ENCODE measurements at regions not wholly inside any gene's neighbourhood (a gene's known extent, or its start where the extent isn't known, plus 50 kb on each side); places are given as distances from the start of the nearest gene placed in this dataset.

- H3K36me3 ChIP-seq (ENCODE audit: control insufficient read depth in 1 of 2, insufficient read depth in 2 of 2, low read length in 2 of 2), result no peaks in the 10 kb centered on the region
- no peaks in the 10 kb centered on the region for H3K9me3 ChIP-seq (ENCODE audit: control insufficient read depth in 1 of 2, low read length in 2 of 2)
- no peak overlapping the region for H3K27ac ChIP-seq (ENCODE audit: low read depth, low read length)
- no peaks in the 10 kb centered on the region for H3K4me1 ChIP-seq (ENCODE audit: control insufficient read depth in 1 of 2, insufficient read depth in 2 of 2, low read length in 2 of 2)
- no peaks in the 10 kb centered on the region for H3K27me3 ChIP-seq (ENCODE audit: control insufficient read depth in 1 of 2, insufficient read depth in 2 of 2, low read length in 2 of 2)
- no peak overlapping the region for H3K9ac ChIP-seq (ENCODE audit: low read depth in 1 of 2, low read length in 2 of 2)
- H3K4me3 ChIP-seq (ENCODE audit: low read depth in 1 of 2, low read length in 2 of 2), result no peak overlapping the region
Measured at GRCh38 chr2:41241325-41242000, 789.6 kb upstream of the SLC8A1 start.

GRCh38 chr2:41242001-41242331 lies 790.1 kb upstream of the SLC8A1 start:
- no peaks in the 10 kb centered on the region for H3K4me1 ChIP-seq (ENCODE audit: control insufficient read depth in 1 of 2, insufficient read depth in 2 of 2, low read length in 2 of 2)
- no peak overlapping the region for H3K27ac ChIP-seq (ENCODE audit: low read depth, low read length)
- no peaks in the 10 kb centered on the region for H3K9me3 ChIP-seq (ENCODE audit: control insufficient read depth in 1 of 2, low read length in 2 of 2)
- no peak overlapping the region for H3K9ac ChIP-seq (ENCODE audit: low read depth in 1 of 2, low read length in 2 of 2)
- H3K36me3 ChIP-seq (ENCODE audit: control insufficient read depth in 1 of 2, insufficient read depth in 2 of 2, low read length in 2 of 2), result no peaks in the 10 kb centered on the region
- H3K27me3 ChIP-seq (ENCODE audit: control insufficient read depth in 1 of 2, insufficient read depth in 2 of 2, low read length in 2 of 2), result no peaks in the 10 kb centered on the region
- H3K4me3 ChIP-seq (ENCODE audit: low read depth in 1 of 2, low read length in 2 of 2), result no peak overlapping the region

GRCh38 chr2:41267929-41268659 lies 779.7 kb upstream of the PKDCC start:
- Histone ChIP-seq H3K27me3 (ENCODE audit: control insufficient read depth in 1 of 2, insufficient read depth in 2 of 2, low read length in 2 of 2) (no peaks in the 10 kb centered on the region), H3K9me3 (ENCODE audit: control insufficient read depth in 1 of 2, low read length in 2 of 2) (no peaks in the 10 kb centered on the region), H3K27ac (ENCODE audit: low read depth, low read length) (no peak overlapping the region), H3K4me3 (ENCODE audit: low read depth in 1 of 2, low read length in 2 of 2) (no peak overlapping the region), H3K9ac (ENCODE audit: low read depth in 1 of 2, low read length in 2 of 2) (no peak overlapping the region), H3K4me1 (ENCODE audit: control insufficient read depth in 1 of 2, insufficient read depth in 2 of 2, low read length in 2 of 2) (no peaks in the 10 kb centered on the region), H3K36me3 (ENCODE audit: control insufficient read depth in 1 of 2, insufficient read depth in 2 of 2, low read length in 2 of 2) (no peaks in the 10 kb centered on the region)

GRCh38 chr2:41283079-41283775 lies 764.6 kb upstream of the PKDCC start:
- H3K9me3 ChIP-seq (ENCODE audit: control insufficient read depth in 1 of 2, low read length in 2 of 2), result no peaks in the 10 kb centered on the region

GRCh38 chr2:41293491-41293890 lies 754.3 kb upstream of the PKDCC start:
- Histone ChIP-seq H3K4me1 (ENCODE audit: control insufficient read depth in 1 of 2, insufficient read depth in 2 of 2, low read length in 2 of 2) (no peaks in the 10 kb centered on the region), H3K9me3 (ENCODE audit: control insufficient read depth in 1 of 2, low read length in 2 of 2) (peaks cover 0 to 4% of the 10 kb centered on the region in 2 donors), H3K27me3 (ENCODE audit: control insufficient read depth in 1 of 2, insufficient read depth in 2 of 2, low read length in 2 of 2) (no peaks in the 10 kb centered on the region), H3K4me3 (ENCODE audit: low read depth in 1 of 2, low read length in 2 of 2) (no peak overlapping the region), H3K9ac (ENCODE audit: low read depth in 1 of 2, low read length in 2 of 2) (no peak overlapping the region), H3K27ac (ENCODE audit: low read depth, low read length) (no peak overlapping the region), H3K36me3 (ENCODE audit: control insufficient read depth in 1 of 2, insufficient read depth in 2 of 2, low read length in 2 of 2) (no peaks in the 10 kb centered on the region)

More at GRCh38 chr2:41283079-41283775, 764.6 kb upstream of the PKDCC start:
- no peak overlapping the region for H3K27ac ChIP-seq (ENCODE audit: low read depth, low read length)
- H3K9ac ChIP-seq (ENCODE audit: low read depth in 1 of 2, low read length in 2 of 2), result no peak overlapping the region
- no peaks in the 10 kb centered on the region for H3K4me1 ChIP-seq (ENCODE audit: control insufficient read depth in 1 of 2, insufficient read depth in 2 of 2, low read length in 2 of 2)
- H3K27me3 ChIP-seq (ENCODE audit: control insufficient read depth in 1 of 2, insufficient read depth in 2 of 2, low read length in 2 of 2), result no peaks in the 10 kb centered on the region
- H3K4me3 ChIP-seq (ENCODE audit: low read depth in 1 of 2, low read length in 2 of 2), result no peak overlapping the region
- no peaks in the 10 kb centered on the region for H3K36me3 ChIP-seq (ENCODE audit: control insufficient read depth in 1 of 2, insufficient read depth in 2 of 2, low read length in 2 of 2)

GRCh38 chr2:41294331-41294730 lies 753.5 kb upstream of the PKDCC start:
- Histone ChIP-seq H3K27ac (ENCODE audit: low read depth, low read length) (no peak overlapping the region), H3K27me3 (ENCODE audit: control insufficient read depth in 1 of 2, insufficient read depth in 2 of 2, low read length in 2 of 2) (no peaks in the 10 kb centered on the region), H3K9ac (ENCODE audit: low read depth in 1 of 2, low read length in 2 of 2) (no peak overlapping the region), H3K4me1 (ENCODE audit: control insufficient read depth in 1 of 2, insufficient read depth in 2 of 2, low read length in 2 of 2) (no peaks in the 10 kb centered on the region), H3K4me3 (ENCODE audit: low read depth in 1 of 2, low read length in 2 of 2) (no peak overlapping the region), H3K9me3 (ENCODE audit: control insufficient read depth in 1 of 2, low read length in 2 of 2) (no peaks in the 10 kb centered on the region), H3K36me3 (ENCODE audit: control insufficient read depth in 1 of 2, insufficient read depth in 2 of 2, low read length in 2 of 2) (no peaks in the 10 kb centered on the region)

GRCh38 chr2:41313082-41313481 lies 734.7 kb upstream of the PKDCC start:
- Histone ChIP-seq H3K9ac (ENCODE audit: low read depth in 1 of 2, low read length in 2 of 2) (no peak overlapping the region), H3K9me3 (ENCODE audit: control insufficient read depth in 1 of 2, low read length in 2 of 2) (no peaks in the 10 kb centered on the region), H3K27ac (ENCODE audit: low read depth, low read length) (no peak overlapping the region), H3K4me3 (ENCODE audit: low read depth in 1 of 2, low read length in 2 of 2) (no peak overlapping the region), H3K27me3 (ENCODE audit: control insufficient read depth in 1 of 2, insufficient read depth in 2 of 2, low read length in 2 of 2) (no peaks in the 10 kb centered on the region), H3K4me1 (ENCODE audit: control insufficient read depth in 1 of 2, insufficient read depth in 2 of 2, low read length in 2 of 2) (no peaks in the 10 kb centered on the region), H3K36me3 (ENCODE audit: control insufficient read depth in 1 of 2, insufficient read depth in 2 of 2, low read length in 2 of 2) (no peaks in the 10 kb centered on the region)

- Histone ChIP-seq H3K4me3 (ENCODE audit: low read depth in 1 of 2, low read length in 2 of 2) (no peak overlapping the region), H3K36me3 (ENCODE audit: control insufficient read depth in 1 of 2, insufficient read depth in 2 of 2, low read length in 2 of 2) (no peaks in the 10 kb centered on the region), H3K27me3 (ENCODE audit: control insufficient read depth in 1 of 2, insufficient read depth in 2 of 2, low read length in 2 of 2) (no peaks in the 10 kb centered on the region), H3K9ac (ENCODE audit: low read depth in 1 of 2, low read length in 2 of 2) (no peak overlapping the region), H3K9me3 (ENCODE audit: control insufficient read depth in 1 of 2, low read length in 2 of 2) (no peaks in the 10 kb centered on the region), H3K4me1 (ENCODE audit: control insufficient read depth in 1 of 2, insufficient read depth in 2 of 2, low read length in 2 of 2) (no peaks in the 10 kb centered on the region), H3K27ac (ENCODE audit: low read depth, low read length) (no peak overlapping the region)
Measured at GRCh38 chr2:41314511-41315070, 733.2 kb upstream of the PKDCC start.

- Histone ChIP-seq H3K9ac (ENCODE audit: low read depth in 1 of 2, low read length in 2 of 2) (no peak overlapping the region), H3K9me3 (ENCODE audit: control insufficient read depth in 1 of 2, low read length in 2 of 2) (no peaks in the 10 kb centered on the region), H3K36me3 (ENCODE audit: control insufficient read depth in 1 of 2, insufficient read depth in 2 of 2, low read length in 2 of 2) (no peaks in the 10 kb centered on the region), H3K4me3 (ENCODE audit: low read depth in 1 of 2, low read length in 2 of 2) (no peak overlapping the region), H3K27me3 (ENCODE audit: control insufficient read depth in 1 of 2, insufficient read depth in 2 of 2, low read length in 2 of 2) (no peaks in the 10 kb centered on the region), H3K27ac (ENCODE audit: low read depth, low read length) (no peak overlapping the region), H3K4me1 (ENCODE audit: control insufficient read depth in 1 of 2, insufficient read depth in 2 of 2, low read length in 2 of 2) (no peaks in the 10 kb centered on the region)
Measured at GRCh38 chr2:41319437-41319836, 728.4 kb upstream of the PKDCC start.

GRCh38 chr2:41320491-41320890 lies 727.3 kb upstream of the PKDCC start:
- no peak overlapping the region for H3K27ac ChIP-seq (ENCODE audit: low read depth, low read length)
- no peaks in the 10 kb centered on the region for H3K27me3 ChIP-seq (ENCODE audit: control insufficient read depth in 1 of 2, insufficient read depth in 2 of 2, low read length in 2 of 2)
- no peaks in the 10 kb centered on the region for H3K9me3 ChIP-seq (ENCODE audit: control insufficient read depth in 1 of 2, low read length in 2 of 2)
- H3K4me3 ChIP-seq (ENCODE audit: low read depth in 1 of 2, low read length in 2 of 2), result no peak overlapping the region
- no peak overlapping the region for H3K9ac ChIP-seq (ENCODE audit: low read depth in 1 of 2, low read length in 2 of 2)
- no peaks in the 10 kb centered on the region for H3K4me1 ChIP-seq (ENCODE audit: control insufficient read depth in 1 of 2, insufficient read depth in 2 of 2, low read length in 2 of 2)
- no peaks in the 10 kb centered on the region for H3K36me3 ChIP-seq (ENCODE audit: control insufficient read depth in 1 of 2, insufficient read depth in 2 of 2, low read length in 2 of 2)
